ENCODE measurements at regions not wholly inside any gene's neighbourhood (a gene's known extent, or its start where the extent isn't known, plus 50 kb on each side); places are given as distances from the start of the nearest gene placed in this dataset.

DNA sequence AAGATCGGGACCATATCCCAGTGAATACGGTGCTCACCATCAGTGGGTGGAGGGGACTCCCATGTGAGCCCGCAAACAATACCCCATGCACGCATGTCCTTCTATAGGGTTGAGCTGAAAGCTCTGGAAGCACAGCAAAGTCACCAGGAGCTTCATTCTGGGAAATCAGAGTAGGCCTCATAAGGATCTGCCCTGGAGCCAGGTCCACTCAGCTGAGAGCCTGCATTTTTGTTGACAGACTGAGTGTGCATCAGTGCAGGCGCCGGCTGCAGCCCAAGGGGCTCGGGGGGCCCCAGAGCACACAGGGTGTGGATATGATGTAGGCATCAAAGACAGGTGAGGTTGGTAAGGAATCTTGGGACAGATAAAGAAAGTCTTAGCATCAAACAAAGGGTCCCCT lies 79.8 kb upstream of the CD93 start:
- TF ChIP-seq ZNF274 (IDR thresholded peaks at IDR 0.05; ENCODE audit: low read depth, low read length), result no peak
- TF ChIP-seq YY1 (IDR thresholded peaks at IDR 0.05; ENCODE audit: insufficient read depth, insufficient read length), result no peak
